Islet of Langerhans (tissue), 1 donor: ENCODE measurements at regions not wholly inside any gene's neighbourhood (a gene's known extent, or its start where the extent isn't known, plus 50 kb on each side); places are given as distances from the start of the nearest gene placed in this dataset.
A peak's percentile ranks its signal among the peaks of the same experiment; 100 is the strongest.

Experiments
- FAIRE-seq: peaks from one replicate; lab custom pipeline; 2011; peaks lifted over from hg19 to GRCh38; lab: Jason Lieb, UNC

DNA sequence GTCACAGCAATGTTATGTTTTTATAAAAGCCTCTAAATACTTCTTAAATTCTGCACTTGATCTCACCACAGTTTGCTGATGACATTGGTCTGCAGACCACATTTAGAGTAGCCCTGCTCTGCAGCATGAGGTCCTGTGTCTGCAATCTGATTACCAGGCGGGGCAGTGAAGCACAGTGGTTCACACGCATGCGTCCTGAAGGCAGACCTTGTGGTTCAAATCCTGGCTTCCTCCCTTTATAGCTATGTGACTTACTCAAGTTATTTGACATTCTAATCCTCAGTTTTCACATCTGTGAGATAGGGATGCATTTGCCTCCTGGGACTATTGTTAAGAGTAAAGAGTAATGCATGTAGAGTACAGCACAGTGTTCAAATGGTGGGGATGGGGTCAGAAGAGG lies 50.3 kb downstream of the BMAL2 start:
- FAIRE-seq = no peak

DNA sequence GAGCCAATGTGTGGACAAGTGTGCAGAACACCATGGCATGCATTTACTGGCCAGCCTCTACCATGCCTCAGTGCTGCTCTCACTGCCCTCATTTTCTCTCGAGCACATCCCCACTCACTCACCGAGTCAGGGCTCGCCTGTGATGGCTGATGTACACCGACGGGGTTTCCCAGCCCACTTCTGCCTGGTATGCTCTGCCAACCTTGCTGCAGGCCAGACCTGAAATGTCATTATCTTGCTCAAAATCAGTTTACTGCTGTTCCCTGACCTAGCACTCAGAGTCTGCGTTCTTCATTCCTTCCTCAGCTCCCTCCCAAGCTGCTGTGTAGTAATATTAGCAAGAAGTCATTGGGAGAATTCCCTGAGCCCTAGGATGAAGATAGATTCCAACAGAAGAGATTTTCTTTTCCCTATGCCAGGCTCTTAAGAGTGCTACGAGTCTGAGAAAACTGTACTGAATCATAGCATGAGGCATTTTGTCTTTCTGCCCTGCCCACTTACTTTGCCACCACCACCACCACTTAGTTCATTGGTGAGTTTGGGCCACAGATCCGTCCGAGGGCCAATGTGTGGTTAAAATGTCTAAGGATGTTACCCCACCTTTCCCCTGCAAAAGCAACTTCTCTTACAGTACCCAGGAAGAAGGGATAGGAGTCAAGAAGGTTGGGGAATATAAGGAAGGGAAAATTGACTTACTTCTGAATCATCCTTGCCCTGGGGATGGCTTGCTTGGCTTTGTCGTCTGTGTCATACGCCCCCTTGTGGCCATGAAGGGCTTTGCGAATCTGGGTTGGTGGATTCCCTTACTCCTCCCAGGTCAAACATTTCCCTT lies 51.0 kb downstream of the BMAL2 start:
- peak; percentile 9 for FAIRE-seq

DNA sequence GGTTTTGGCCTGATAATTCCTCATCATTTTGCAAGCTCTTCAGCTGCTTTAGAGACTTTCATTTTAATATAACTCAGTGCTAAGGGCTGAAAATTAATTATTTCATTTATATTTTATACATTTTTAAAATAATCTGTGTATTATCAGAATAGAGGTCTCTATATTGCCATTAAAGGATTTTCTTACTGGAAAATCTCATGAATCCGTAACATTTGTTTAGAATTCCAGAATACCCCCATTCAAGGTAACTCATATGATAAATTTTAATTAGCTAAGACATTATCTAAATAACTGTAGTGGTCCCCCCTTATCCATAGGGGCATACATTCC lies 51.6 kb downstream of the BMAL2 start:
- FAIRE-seq = no peak

DNA sequence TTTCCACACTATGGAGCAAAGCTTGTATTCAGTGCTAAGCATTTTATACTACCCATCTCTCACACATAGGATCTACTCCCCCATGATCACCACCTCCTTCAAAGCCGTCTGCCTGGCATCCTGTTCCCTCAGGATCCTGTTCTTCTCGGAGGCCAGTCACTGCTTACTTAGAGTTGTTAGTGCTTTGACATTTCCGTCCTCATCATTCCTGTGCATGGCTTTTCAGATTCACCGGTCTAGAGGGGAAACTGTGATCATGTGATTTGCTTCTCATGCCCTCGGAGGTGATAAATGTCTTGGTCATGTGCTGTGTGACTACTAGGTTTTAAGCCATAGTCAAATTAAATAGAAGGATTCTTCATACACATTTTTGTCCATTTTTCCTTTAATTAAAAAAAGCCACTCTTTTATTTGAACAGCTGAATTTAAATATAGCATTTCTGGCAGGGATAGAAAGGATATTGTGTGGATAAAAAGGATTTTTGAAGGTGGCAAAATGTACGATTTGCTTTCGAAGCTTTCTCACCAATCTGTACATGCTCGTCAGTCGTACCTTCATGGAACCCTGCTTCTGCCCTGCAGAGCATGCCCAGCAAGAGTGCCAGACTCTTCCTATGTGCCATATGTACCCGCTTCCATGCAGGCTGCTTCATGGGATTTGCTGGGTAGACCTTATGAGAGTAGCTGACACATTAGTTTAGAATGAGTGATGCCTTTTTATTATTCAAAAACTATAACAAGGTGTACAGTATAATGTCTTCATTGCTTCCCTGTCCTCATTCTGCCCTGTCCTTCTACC lies 53.3 kb downstream of the BMAL2 start:
- FAIRE-seq = no peak

DNA sequence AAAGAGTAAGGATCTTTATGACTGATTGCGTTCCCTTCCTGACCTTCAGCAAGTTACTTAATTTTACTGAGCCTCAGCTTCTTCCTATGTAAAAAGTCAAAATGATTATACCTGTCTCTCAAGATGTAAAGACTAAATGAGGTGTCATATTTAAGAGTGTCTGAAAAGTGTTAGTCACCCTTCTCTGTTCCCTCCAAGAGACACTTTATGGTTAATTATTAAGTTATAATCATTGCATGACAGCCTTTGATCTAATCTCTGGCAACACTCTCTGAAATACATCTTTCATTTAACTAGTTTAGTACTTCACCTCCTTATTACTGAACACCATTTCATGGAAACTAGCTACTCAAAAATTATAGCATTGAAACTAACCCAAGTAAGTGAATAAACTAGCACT lies 54.8 kb downstream of the BMAL2 start:
- no peak for FAIRE-seq

DNA sequence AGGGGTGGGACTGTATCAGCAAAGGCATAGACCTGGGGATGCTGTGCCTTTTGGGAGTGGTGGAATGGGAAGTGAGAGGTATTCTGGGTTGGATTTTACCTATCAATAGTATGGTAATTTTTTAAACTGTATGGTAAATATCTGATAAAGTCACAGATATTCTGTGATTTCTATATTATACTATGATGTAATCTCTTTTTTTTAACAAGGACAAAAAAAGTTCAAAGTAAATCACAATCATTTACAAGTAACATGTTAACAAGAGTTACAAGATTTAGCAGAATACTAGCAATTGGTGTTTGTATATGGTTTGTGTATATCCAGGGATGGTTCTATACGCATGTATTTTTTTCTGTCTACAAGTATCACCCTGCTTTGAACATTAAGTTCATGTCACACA lies 56.0 kb downstream of the BMAL2 start:
- FAIRE-seq = no peak

DNA sequence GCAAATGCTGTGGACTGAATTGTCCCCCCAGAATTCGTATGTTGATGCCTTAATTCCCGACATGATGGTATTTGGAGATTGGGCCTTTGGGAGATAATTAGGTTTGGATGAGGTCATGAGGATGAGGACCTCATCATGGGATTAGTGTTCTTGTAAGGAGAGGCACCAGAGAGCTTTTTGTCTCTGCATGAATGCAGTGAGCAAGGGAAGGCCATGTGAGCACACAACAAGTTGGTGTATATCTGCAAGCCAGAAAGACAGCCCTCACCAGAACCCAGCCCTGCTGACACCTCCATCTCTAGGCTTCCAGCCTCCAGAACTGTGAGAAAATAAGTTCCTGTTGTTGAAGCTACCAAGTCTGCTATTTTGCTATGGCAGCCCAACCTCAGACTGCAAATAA lies 51.9 kb upstream of the SMCO2 start:
- no peak for FAIRE-seq

DNA sequence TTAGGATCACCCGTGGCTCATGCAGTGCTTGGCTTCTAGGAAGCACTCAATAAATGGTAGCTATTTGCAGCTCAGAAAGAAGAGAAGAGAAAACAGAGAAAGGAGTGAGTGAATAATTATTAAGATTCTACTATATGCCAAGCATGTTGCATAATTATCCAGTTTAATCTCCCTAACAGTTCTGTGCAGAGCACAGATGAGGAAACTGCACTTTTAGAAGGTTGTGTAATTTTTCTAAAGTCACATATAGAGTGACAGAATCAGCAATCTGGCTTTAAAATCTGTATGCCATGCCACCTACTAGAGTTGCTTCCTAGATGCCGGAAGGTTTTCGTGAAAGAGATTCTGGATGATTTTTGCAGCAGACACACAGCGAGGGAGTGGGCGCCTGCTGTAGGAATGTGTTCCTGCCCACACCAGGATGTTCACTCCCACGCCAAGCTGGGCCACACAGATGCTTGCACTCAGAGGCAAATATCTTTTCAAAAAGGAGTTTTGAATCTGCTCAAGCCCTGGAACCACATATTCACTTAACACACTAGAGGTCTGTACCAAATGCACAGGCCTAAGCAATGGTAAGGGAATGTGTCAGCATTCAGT lies 50.2 kb upstream of the SMCO2 start:
- no peak for FAIRE-seq
